Sigmoid colon (tissue), 6 donors: ENCODE measurements at regions not wholly inside any gene's neighbourhood (a gene's known extent, or its start where the extent isn't known, plus 50 kb on each side); places are given as distances from the start of the nearest gene placed in this dataset.

Experiments
- DNase-seq: peaks from one replicate; pipeline ENCODE4 v3.0.0-alpha.2; 2019
- H3K27ac ChIP-seq, 4 donors: fragments of 200-600 bp; sonication (generic); one replicate each; pipeline ENCODE4 v1.5.1; 2016 to 2019; ENCODE audit warnings: mild to moderate bottlenecking in 1 of 4
- H3K27me3 ChIP-seq, 3 donors: fragments of 200-600 bp; sonication (generic); one replicate each; pipeline ENCODE4 v1.5.1; 2019; ENCODE audit warnings: mild to moderate bottlenecking in 1 of 3
- H3K36me3 ChIP-seq, 4 donors: fragments of 200-600 bp; sonication (generic); one replicate each; pipeline ENCODE4 v1.5.1; 2016 to 2019
- H3K4me1 ChIP-seq, 4 donors: fragments of 200-600 bp; sonication (generic); one replicate each; pipeline ENCODE4 v1.5.1; 2017 to 2019
- H3K4me3 ChIP-seq, 4 donors: fragments of 200-600 bp; sonication (generic); one replicate each; pipeline ENCODE4 v1.5.1; 2017 to 2019; ENCODE audit warnings: mild to moderate bottlenecking in 2 of 4, moderate library complexity in 1 of 4
- H3K9me3 ChIP-seq, 4 donors: fragments of 200-600 bp in 3 of 4; sonication (generic) in 3 of 4; one replicate each; pipeline versions ENCODE4 v1.5.1 to v1.6.1; 2013 to 2019
- CTCF ChIP-seq, 4 experiments: fragments of 450-650 bp in 3 of 4; fragments of 200-600 bp in 1 of 4; IDR thresholded peaks; one replicate each; pipeline ENCODE4 v1.5.1; 2016 to 2019; ENCODE audit warnings: antibody characterized with exemption in 4 of 4, mild to moderate bottlenecking in 3 of 4, moderate library complexity in 2 of 4
- EP300 ChIP-seq, 4 donors: sonication (generic); formaldehyde crosslinking; IDR thresholded peaks; one replicate each; pipeline ENCODE4 v1.6.1; 2017; ENCODE audit warnings: antibody characterized with exemption in 4 of 4
- POLR2A ChIP-seq, 2 donors: fragments of 450-650 bp; IDR thresholded peaks; one replicate each; pipeline ENCODE4 v1.6.1; 2016; ENCODE audit warnings: antibody characterized with exemption in 2 of 2, mild to moderate bottlenecking in 2 of 2, moderate library complexity in 2 of 2
- POLR2AphosphoS5 ChIP-seq, 4 donors: sonication (generic); formaldehyde crosslinking; IDR thresholded peaks; one replicate each; pipeline ENCODE4 v1.6.1; 2017; ENCODE audit warnings: antibody characterized with exemption in 4 of 4
- WGBS, 2 donors: extraction: QIAGEN DNeasy Blood & Tissue Kit; methylation state at CpG; one replicate each; pipeline ENCODE4 v1.1.7; 2013; 5-methylcytosine and 5-hydroxymethylcytosine counted together
- intact Hi-C: fragments of 100-400 bp; cut with DNase I; formaldehyde crosslinking; loops from one replicate; pipeline ENCODE4 v1.15.1; 2023
- donor health status: healthy with polysubstance abuse.
- donor health status: healthy.

DNA sequence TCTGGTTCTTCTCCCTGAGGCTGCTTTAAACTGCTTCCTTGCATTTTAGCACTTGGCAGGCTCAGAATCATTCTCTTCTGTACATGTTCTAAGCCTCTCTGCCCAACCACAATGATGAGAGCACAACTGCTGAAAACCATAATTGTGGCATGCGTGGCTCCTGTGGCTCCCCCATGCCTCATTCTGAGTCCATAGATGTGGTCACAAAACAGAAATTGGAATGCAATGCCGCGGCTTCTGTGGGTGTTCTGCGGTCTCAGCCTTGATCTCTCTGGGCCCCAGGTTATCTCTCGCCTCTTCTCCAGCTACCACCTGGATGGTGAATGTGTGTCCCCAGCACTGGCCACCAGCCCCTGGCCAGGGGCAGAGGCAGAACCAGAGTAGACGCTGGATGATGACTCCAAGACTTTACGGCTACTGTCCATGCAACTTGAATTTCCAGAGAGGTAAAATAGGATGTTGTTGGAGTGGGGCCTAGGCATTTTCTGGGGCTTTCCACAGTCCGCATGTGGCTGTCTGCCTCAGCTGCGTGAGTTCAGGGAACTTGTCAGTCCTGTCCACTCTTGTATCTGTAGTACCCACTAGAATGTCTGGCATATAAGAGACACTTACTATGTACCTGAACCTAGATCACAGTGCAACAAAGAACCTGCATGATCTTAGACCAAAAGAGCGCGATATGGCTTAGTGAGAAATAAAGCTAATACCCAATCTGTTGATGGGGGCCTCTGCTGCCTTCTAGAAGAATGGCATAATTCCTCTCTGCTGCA lies 52.4 kb upstream of the ADRB1 start:
- Histone ChIP-seq H3K9me3 (no peaks in the 10 kb centered on the region), H3K27me3 (no peaks in the 10 kb centered on the region), H3K4me1 (peaks cover 0 to 5% (median 0%) of the 10 kb centered on the region in 4 donors), H3K4me3 (no peak overlapping the region), H3K36me3 (no peaks in the 10 kb centered on the region), H3K27ac (no peak overlapping the region)
- TF ChIP-seq POLR2A (IDR thresholded peaks at IDR 0.05) (no peak), POLR2AphosphoS5 (IDR thresholded peaks at IDR 0.05) (no peak), CTCF (IDR thresholded peaks at IDR 0.05) (no peak), EP300 (IDR thresholded peaks at IDR 0.05) (no peak)
- 87 to 97% methylated on average over 11 of the region's 11 CpGs for WGBS, 2 donors
- no peak for DNase-seq
- intact Hi-C loops = no loop called here

DNA sequence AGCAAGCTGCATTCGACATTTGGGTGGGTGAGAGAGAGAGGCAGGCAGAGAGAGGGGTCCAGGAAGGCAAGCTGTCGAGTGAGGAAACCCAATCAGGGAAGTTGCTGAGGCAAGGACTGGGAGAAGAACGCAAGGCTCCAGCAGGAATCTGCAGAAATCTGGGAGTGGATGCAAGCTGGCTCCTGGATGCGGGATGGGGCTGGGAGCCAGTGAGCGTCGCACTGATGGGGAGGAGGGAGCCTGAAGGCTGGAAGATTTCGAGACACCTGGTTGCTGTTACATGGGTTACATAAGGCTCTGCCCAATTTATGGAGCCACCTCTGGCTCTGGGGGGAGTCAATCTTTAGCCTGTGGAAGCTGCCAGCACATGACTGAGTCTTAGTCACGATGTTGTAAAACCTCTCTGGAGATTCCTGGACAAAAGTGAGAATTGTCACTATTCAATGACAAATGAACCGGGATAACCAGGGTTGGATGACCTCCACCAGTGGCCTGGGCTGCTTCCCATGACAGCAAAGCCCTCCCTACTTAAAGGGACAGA lies 51.1 kb upstream of the ADRB1 start:
- no peaks in the 10 kb centered on the region for H3K9me3 ChIP-seq
- DNase-seq = peak; percentile 80
- H3K27me3 ChIP-seq = no peaks in the 10 kb centered on the region
- intact Hi-C loops = no loop called here
- H3K27ac ChIP-seq = peak overlapping the region in 2 of 4 donors; percentile 32 to 33
- H3K36me3 ChIP-seq = no peaks in the 10 kb centered on the region
- 83 to 90% methylated on average over 9 of the region's 9 CpGs for WGBS, 2 donors
- H3K4me1 ChIP-seq = peaks cover 0 to 5% (median 0%) of the 10 kb centered on the region in 4 donors
- no peak overlapping the region for H3K4me3 ChIP-seq
- no peak for TF ChIP-seq EP300 (IDR thresholded peaks at IDR 0.05)
- peak in 1 of 4 donors; percentile 16 for TF ChIP-seq POLR2AphosphoS5 (IDR thresholded peaks at IDR 0.05)

- peak; percentile 71 for DNase-seq
- 55 to 72% methylated on average over 3 of the region's 3 CpGs for WGBS, 2 donors
- no peaks in the 10 kb centered on the region for H3K36me3 ChIP-seq
- peak overlapping the region in 3 of 4 donors; percentile 18 to 33 (median 32) for H3K27ac ChIP-seq
- no peaks in the 10 kb centered on the region for H3K9me3 ChIP-seq
- no peaks in the 10 kb centered on the region for H3K27me3 ChIP-seq
- intact Hi-C loops = no loop called here
- peaks cover 0 to 5% (median 0%) of the 10 kb centered on the region in 4 donors for H3K4me1 ChIP-seq
- no peak overlapping the region for H3K4me3 ChIP-seq
- TF ChIP-seq POLR2AphosphoS5 (IDR thresholded peaks at IDR 0.05) (peak in 1 of 4 donors; percentile 21), EP300 (IDR thresholded peaks at IDR 0.05) (no peak), CTCF (IDR thresholded peaks at IDR 0.05) (no peak)
Measured at GRCh38 chr10:113993489-113993991, 50.1 kb upstream of the ADRB1 start.
